Neural progenitor cell (in vitro differentiated cells): ENCODE measurements at regions not wholly inside any gene's neighbourhood (a gene's known extent, or its start where the extent isn't known, plus 50 kb on each side); places are given as distances from the start of the nearest gene placed in this dataset.

Experiments
- DNase-seq: peaks from one replicate; pipeline ENCODE4 v3.0.0-alpha.2; 2016; ENCODE audit warnings: low spot score
- H2AFZ ChIP-seq: fragments of 200-600 bp; sonication (generic); replicated peaks from 2 replicates; pipeline ENCODE4 v1.6.1; 2016; ENCODE audit warnings: antibody characterized with exemption
- H3F3A ChIP-seq: fragments of 200-600 bp; sonication (generic); 2 replicates; pipeline ENCODE4 v1.6.1; 2016; ENCODE audit warnings: antibody characterized with exemption, low read depth
- H3K27ac ChIP-seq: fragments of 200-600 bp; sonication (generic); 2 replicates; pipeline ENCODE4 v1.5.1; 2016; ENCODE audit warnings: mild to moderate bottlenecking
- H3K27me3 ChIP-seq: fragments of 200-600 bp; sonication (generic); 2 replicates; pipeline ENCODE4 v1.6.1; 2016; ENCODE audit warnings: mild to moderate bottlenecking, moderate library complexity
- H3K36me3 ChIP-seq: fragments of 200-600 bp; sonication (generic); 2 replicates; pipeline ENCODE4 v1.5.1; 2016
- H3K4me1 ChIP-seq: fragments of 200-600 bp; sonication (generic); 2 replicates; pipeline ENCODE4 v1.6.1; 2016; ENCODE audit warnings: mixed run types
- H3K4me2 ChIP-seq: fragments of 200-600 bp; sonication (generic); 2 replicates; pipeline ENCODE4 v1.6.1; 2016
- H3K4me3 ChIP-seq: fragments of 200-600 bp; sonication (generic); 2 replicates; pipeline ENCODE4 v1.5.1; 2016
- H3K79me2 ChIP-seq: fragments of 200-600 bp; sonication (generic); 2 replicates; pipeline ENCODE4 v1.6.1; 2016; ENCODE audit warnings: low read depth
- H3K9ac ChIP-seq: fragments of 200-600 bp; sonication (generic); 2 replicates; pipeline ENCODE4 v1.6.1; 2016
- H3K9me3 ChIP-seq: fragments of 200-600 bp; sonication (generic); 2 replicates; pipeline ENCODE4 v1.5.1; 2016; ENCODE audit warnings: low read depth
- H4K20me1 ChIP-seq: fragments of 200-600 bp; sonication (generic); 2 replicates; pipeline ENCODE4 v1.6.1; 2016; ENCODE audit warnings: low read depth
- H3K27ac Mint-ChIP-seq: 3 replicates; pipeline ENCODE4 v1.8.0; 2021; ENCODE audit warnings: mixed read lengths
- H3K27me3 Mint-ChIP-seq: 2 replicates; pipeline ENCODE4 v1.8.0; 2022; ENCODE audit warnings: low read depth, mild to moderate bottlenecking, inconsistent platforms, moderate library complexity, mixed read lengths; ENCODE audit not compliant: insufficient read depth
- H3K36me3 Mint-ChIP-seq: 3 replicates; pipeline ENCODE4 v1.8.0; 2021; ENCODE audit warnings: mixed read lengths
- H3K4me1 Mint-ChIP-seq: 3 replicates; pipeline ENCODE4 v1.8.0; 2021; ENCODE audit warnings: mixed read lengths
- H3K4me3 Mint-ChIP-seq: 3 replicates; pipeline ENCODE4 v1.8.0; 2021; ENCODE audit warnings: mild to moderate bottlenecking, moderate library complexity, mixed read lengths
- H3K9me3 Mint-ChIP-seq: 3 replicates; pipeline ENCODE4 v1.8.0; 2020; ENCODE audit warnings: mixed read lengths
- CTCF ChIP-seq: fragments of 200-600 bp; sonication (generic); IDR thresholded peaks from 2 replicates; pipeline ENCODE4 v1.5.1; 2017; ENCODE audit warnings: antibody characterized with exemption, mild to moderate bottlenecking
- EZH2 ChIP-seq: fragments of 200-600 bp; sonication (generic); IDR thresholded peaks from 2 replicates; pipeline ENCODE4 v1.6.1; 2017; ENCODE audit warnings: antibody characterized with exemption, mild to moderate bottlenecking, moderate library complexity
- EZH2phosphoT487 ChIP-seq: fragments of 200-600 bp; sonication (generic); IDR thresholded peaks from 2 replicates; pipeline ENCODE4 v1.6.1; 2017; ENCODE audit warnings: antibody characterized with exemption

- Mint-ChIP-seq H3K36me3 (no peaks in the 10 kb centered on the region), H3K4me3 (no peak overlapping the region), H3K27me3 (peaks cover 2% of the 10 kb centered on the region), H3K27ac (no peak overlapping the region), H3K9me3 (no peaks in the 10 kb centered on the region), H3K4me1 (no peaks in the 10 kb centered on the region)
- TF ChIP-seq CTCF (no peak), EZH2 (no peak), EZH2phosphoT487 (no peak)
- no peak for DNase-seq
- no peaks in the 10 kb centered on the region for H3K79me2 ChIP-seq
- H3K4me3 ChIP-seq = no peak overlapping the region
- no peaks in the 10 kb centered on the region for H3K4me1 ChIP-seq
- H3K27me3 ChIP-seq = no peaks in the 10 kb centered on the region
- H3K9me3 ChIP-seq = no peaks in the 10 kb centered on the region
- no peak overlapping the region for H2AFZ ChIP-seq
- H4K20me1 ChIP-seq = no peaks in the 10 kb centered on the region
- no peak overlapping the region for H3K4me2 ChIP-seq
- no peaks in the 10 kb centered on the region for H3F3A ChIP-seq
- no peak overlapping the region for H3K9ac ChIP-seq
- no peak overlapping the region for H3K27ac ChIP-seq
- H3K36me3 ChIP-seq = no peaks in the 10 kb centered on the region
Observed at GRCh38 chr10:26647602-26648244, 49.8 kb upstream of the PDSS1 start.
